Panc1 (cell line): ENCODE measurements at regions not wholly inside any gene's neighbourhood (a gene's known extent, or its start where the extent isn't known, plus 50 kb on each side); places are given as distances from the start of the nearest gene placed in this dataset.

Experiments used
- ATAC-seq: fragments of 200-7000 bp; cut with Tn5 transposase; 2 replicates; pipeline ENCODE4 v1.9.1; 2020; ENCODE audit warnings: mild to moderate bottlenecking, moderate library complexity
- BruUV-seq: library from RNA; stranded (reverse); fragments of 400-500 nt; replicated peaks from 2 replicates; lab custom pipeline; 2021; lab: Mats Ljungman, UMichigan
- CTCF ChIA-PET: fragments of 300-600 bp; sonication (Branson Sonifier 250); formaldehyde crosslinking; loops from one replicate; lab custom pipeline; 2022; ENCODE audit warnings: antibody characterized with exemption; lab: Charles Lee
- POLR2A ChIA-PET: fragments of 300-600 bp; sonication (Branson Sonifier 250); formaldehyde crosslinking; loops from one replicate; lab custom pipeline; 2022; ENCODE audit warnings: antibody characterized with exemption; lab: Charles Lee
- DNase-seq: peaks from one replicate; pipeline ENCODE4 v3.0.0-alpha.2; 2010; ENCODE audit warnings: low read depth, low spot score
- H3K27ac ChIP-seq: 2 replicates; pipeline ENCODE4 v1.5.1; 2011; ENCODE audit warnings: mild to moderate bottlenecking, low read length, inconsistent platforms
- H3K27me3 ChIP-seq: fragments of 200-500 bp; sonication (Bioruptor generic); 2 replicates; pipeline ENCODE4 v1.6.0; 2014; ENCODE audit warnings: low read length, inconsistent platforms; ENCODE audit not compliant: control insufficient read depth, insufficient read depth
- H3K36me3 ChIP-seq: fragments of 200-500 bp; sonication (Bioruptor generic); 2 replicates; pipeline ENCODE4 v1.5.1; 2014; ENCODE audit warnings: inconsistent platforms, mild to moderate bottlenecking, low read length, moderate library complexity; ENCODE audit not compliant: control insufficient read depth, insufficient read depth
- H3K4me1 ChIP-seq: 2 replicates; pipeline ENCODE4 v1.5.1; 2011; ENCODE audit warnings: inconsistent platforms, mild to moderate bottlenecking, low read length, moderate library complexity; ENCODE audit not compliant: control insufficient read depth, insufficient read depth
- H3K4me3 ChIP-seq, 2 experiments: 2 replicates each; pipeline ENCODE4 v1.5.1; 2011 to 2012; ENCODE audit warnings: low read depth in 2 of 2, low read length in 2 of 2, mild to moderate bottlenecking in 2 of 2, inconsistent platforms in 1 of 2, moderate library complexity in 1 of 2
- H3K9me3 ChIP-seq: fragments of 200-500 bp; sonication (Bioruptor generic); 2 replicates; pipeline ENCODE4 v1.5.1; 2014; ENCODE audit warnings: low read depth, mild to moderate bottlenecking, inconsistent platforms, low read length, moderate library complexity; ENCODE audit not compliant: control insufficient read depth, insufficient read depth
- CTCF ChIP-seq: fragments of 450-650 bp; IDR thresholded peaks from 2 replicates; pipeline ENCODE4 v1.5.1; 2017; ENCODE audit warnings: mild to moderate bottlenecking
- POLR2AphosphoS5 ChIP-seq: IDR thresholded peaks from 2 replicates; pipeline ENCODE4 v1.6.1; 2012; ENCODE audit warnings: mild to moderate bottlenecking, low read depth, low read length, moderate library complexity
- REST ChIP-seq, 2 experiments: IDR thresholded peaks; 2 replicates each; pipeline ENCODE4 v1.6.1; 2011 to 2012; ENCODE audit warnings: low read depth in 2 of 2, control low read depth in 1 of 2, low read length in 1 of 2, mild to moderate bottlenecking in 1 of 2, moderate library complexity in 1 of 2; ENCODE audit not compliant: insufficient read depth in 1 of 2
- SIN3A ChIP-seq: IDR thresholded peaks from 2 replicates; pipeline ENCODE4 v1.6.1; 2012; ENCODE audit warnings: low read depth, mild to moderate bottlenecking, low read length, moderate library complexity, borderline replicate concordance; ENCODE audit not compliant: insufficient read depth
- TCF7L2 ChIP-seq: IDR thresholded peaks from 2 replicates; pipeline ENCODE4 v1.6.1; 2011; ENCODE audit warnings: mild to moderate bottlenecking, low read depth, low read length, inconsistent platforms
- in situ Hi-C: cut with HindIII; loops from 2 replicates; pipeline ENCODE4 v1.10.0; 2016; ENCODE audit warnings: low sequenced_read_pairs, low pct_unique_long_range_greater_than_20kb
- intact Hi-C: fragments of 100-400 bp; cut with micrococcal nuclease; formaldehyde crosslinking; loops from one replicate; pipeline ENCODE4 v1.10.0; 2022; ENCODE audit not compliant: unreplicated experiment

DNA sequence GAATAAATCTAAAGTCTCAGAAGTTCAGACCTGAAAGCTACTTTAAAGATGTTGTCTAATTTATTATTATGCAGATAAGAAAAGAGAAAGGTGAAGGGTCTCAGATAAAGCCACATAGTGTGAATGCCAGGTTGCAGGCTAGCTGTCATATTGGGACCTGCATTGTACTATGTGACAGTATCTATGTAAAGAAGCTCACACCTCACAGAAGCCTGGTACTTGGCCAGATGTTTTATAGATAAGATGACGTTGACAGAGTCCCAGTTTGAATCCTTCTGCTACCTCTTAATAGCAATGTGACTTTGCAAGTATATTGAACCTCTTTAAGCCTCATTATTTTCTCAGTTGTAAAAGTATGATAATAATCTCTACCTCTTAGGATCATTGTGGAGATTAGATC lies 227.0 kb downstream of the SPRY1 start:
- Histone ChIP-seq H3K4me1 (no peaks in the 10 kb centered on the region), H3K36me3 (no peaks in the 10 kb centered on the region), H3K27me3 (no peaks in the 10 kb centered on the region), H3K4me3 (no peak overlapping the region), H3K27ac (no peak overlapping the region), H3K9me3 (no peaks in the 10 kb centered on the region)
- ChIA-PET POLR2A (no interaction called here), CTCF (no interaction called here)
- in situ Hi-C loops: no loop called here
- ATAC-seq (no peak), DNase-seq (no peak)
- BruUV-seq: no TSS peak
- TF ChIP-seq REST (IDR thresholded peaks at IDR 0.05; ENCODE audit: insufficient read depth in 1 of 2, low read depth in 2 of 2, low read length in 1 of 2) (no peak), CTCF (no peak), POLR2AphosphoS5 (no peak), SIN3A (no peak), TCF7L2 (no peak)
- intact Hi-C loops: no loop called here

DNA sequence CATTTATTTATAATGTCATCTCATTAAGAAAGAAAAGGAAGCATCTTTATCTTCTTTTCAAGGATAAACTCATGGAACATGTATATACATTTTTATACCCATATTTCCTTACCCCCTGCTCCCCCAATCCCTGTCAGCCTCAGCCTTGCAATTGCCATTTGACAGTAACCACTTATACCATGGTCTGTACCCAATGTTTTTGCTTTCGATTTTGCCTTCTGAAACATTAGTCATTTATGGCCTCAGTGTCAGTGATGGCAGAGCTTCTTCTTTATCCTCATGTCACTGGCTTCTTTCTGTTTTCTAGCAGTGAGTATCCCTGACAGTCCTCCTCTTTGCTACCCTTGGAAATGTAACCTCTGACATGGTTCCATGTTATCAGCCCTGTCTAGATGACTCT lies 228.4 kb downstream of the SPRY1 start:
- H3K4me1 ChIP-seq: no peaks in the 10 kb centered on the region
- no peak for TF ChIP-seq POLR2AphosphoS5
- TF ChIP-seq REST (IDR thresholded peaks at IDR 0.05; ENCODE audit: insufficient read depth in 1 of 2, low read depth in 2 of 2, low read length in 1 of 2): no peak
- TF ChIP-seq CTCF: no peak
- no peak for TF ChIP-seq SIN3A
- TF ChIP-seq TCF7L2: no peak
- intact Hi-C loops: no loop called here
- in situ Hi-C loops: no loop called here
- no peak for ATAC-seq
- BruUV-seq: no TSS peak
- no peak for DNase-seq
- no peak overlapping the region for H3K4me3 ChIP-seq
- H3K27ac ChIP-seq: peak overlapping the region; percentile 36; the same call in 1 of the 2 replicates
- no peaks in the 10 kb centered on the region for H3K27me3 ChIP-seq
- H3K9me3 ChIP-seq: no peaks in the 10 kb centered on the region
- H3K36me3 ChIP-seq: no peaks in the 10 kb centered on the region
- ChIA-PET POLR2A (no interaction called here), CTCF (no interaction called here)
